ENCODE measurements at regions not wholly inside any gene's neighbourhood (a gene's known extent, or its start where the extent isn't known, plus 50 kb on each side); places are given as distances from the start of the nearest gene placed in this dataset.

GRCh38 chr14:65794674-65795279 is 382.2 kb downstream of the FUT8 start:
- Histone ChIP-seq H3K27ac (ENCODE audit: low read depth, low read length, poor library complexity, severe bottlenecking) (no peak overlapping the region), H3K27me3 (replicated peaks; ENCODE audit: insufficient read depth, low read depth, low read length, poor library complexity) (no peaks in the 10 kb centered on the region), H3K4me3 (ENCODE audit: low read depth, low read length, poor library complexity, severe bottlenecking) (no peak overlapping the region), H3K36me3 (ENCODE audit: insufficient read depth, low read length, poor library complexity, severe bottlenecking) (no peaks in the 10 kb centered on the region), H3K9me3 (ENCODE audit: low read depth, low read length, poor library complexity, severe bottlenecking) (no peaks in the 10 kb centered on the region), H3K4me1 (ENCODE audit: insufficient read depth, low read length, poor library complexity, severe bottlenecking) (peaks cover 8% of the 10 kb centered on the region)
- TF ChIP-seq EZH2 (IDR thresholded peaks at IDR 0.05; ENCODE audit: borderline replicate concordance, low read depth, low read length, poor library complexity, severe bottlenecking) (no peak), CTCF (conservative IDR thresholded peaks at IDR 0.05; ENCODE audit: low read depth, low read length) (no peak)
- intact Hi-C loops (cut with micrococcal nuclease; ENCODE audit: unreplicated experiment), result no loop called here
- DNase-seq (ENCODE audit: low spot score), result no peak
- BruUV-seq (replicated peaks), result no TSS peak
- ChIA-PET POLR2A (ENCODE audit: low non-redundant PET) (no interaction called here), CTCF (no interaction called here)

GRCh38 chr14:65798216-65798615 is 385.7 kb downstream of the FUT8 start:
- intact Hi-C loops (cut with micrococcal nuclease; ENCODE audit: unreplicated experiment), result no loop called here
- BruUV-seq (replicated peaks), result no TSS peak
- DNase-seq (ENCODE audit: low spot score), result no peak
- no peaks in the 10 kb centered on the region for H3K27me3 ChIP-seq (replicated peaks; ENCODE audit: insufficient read depth, low read depth, low read length, poor library complexity)
- CTCF ChIA-PET, result no interaction called here
- no peak overlapping the region for H3K4me3 ChIP-seq (ENCODE audit: low read depth, low read length, poor library complexity, severe bottlenecking)
- TF ChIP-seq EZH2 (IDR thresholded peaks at IDR 0.05; ENCODE audit: borderline replicate concordance, low read depth, low read length, poor library complexity, severe bottlenecking), result no peak
- TF ChIP-seq CTCF (conservative IDR thresholded peaks at IDR 0.05; ENCODE audit: low read depth, low read length), result no peak
- no peaks in the 10 kb centered on the region for H3K9me3 ChIP-seq (ENCODE audit: low read depth, low read length, poor library complexity, severe bottlenecking)
- H3K4me1 ChIP-seq (ENCODE audit: insufficient read depth, low read length, poor library complexity, severe bottlenecking), result no peaks in the 10 kb centered on the region
- no peak overlapping the region for H3K27ac ChIP-seq (ENCODE audit: low read depth, low read length, poor library complexity, severe bottlenecking)
- POLR2A ChIA-PET (ENCODE audit: low non-redundant PET), result interaction anchor here (0.9 kb wide), 1 partner anchor 66 kb away, joined by 3 read pairs; no protein-coding TSS in a partner anchor
- H3K36me3 ChIP-seq (ENCODE audit: insufficient read depth, low read length, poor library complexity, severe bottlenecking), result no peaks in the 10 kb centered on the region

GRCh38 chr14:65800694-65801093 is 388.2 kb downstream of the FUT8 start:
- Histone ChIP-seq H3K27me3 (replicated peaks; ENCODE audit: insufficient read depth, low read depth, low read length, poor library complexity) (no peaks in the 10 kb centered on the region), H3K4me3 (ENCODE audit: low read depth, low read length, poor library complexity, severe bottlenecking) (no peak overlapping the region), H3K9me3 (ENCODE audit: low read depth, low read length, poor library complexity, severe bottlenecking) (no peaks in the 10 kb centered on the region), H3K4me1 (ENCODE audit: insufficient read depth, low read length, poor library complexity, severe bottlenecking) (no peaks in the 10 kb centered on the region), H3K27ac (ENCODE audit: low read depth, low read length, poor library complexity, severe bottlenecking) (no peak overlapping the region), H3K36me3 (ENCODE audit: insufficient read depth, low read length, poor library complexity, severe bottlenecking) (no peaks in the 10 kb centered on the region)
- no TSS peak for BruUV-seq (replicated peaks)
- DNase-seq (ENCODE audit: low spot score), result no peak
- TF ChIP-seq CTCF (conservative IDR thresholded peaks at IDR 0.05; ENCODE audit: low read depth, low read length) (no peak), EZH2 (IDR thresholded peaks at IDR 0.05; ENCODE audit: borderline replicate concordance, low read depth, low read length, poor library complexity, severe bottlenecking) (no peak)
- CTCF ChIA-PET, result no interaction called here
- intact Hi-C loops (cut with micrococcal nuclease; ENCODE audit: unreplicated experiment), result no loop called here
- POLR2A ChIA-PET (ENCODE audit: low non-redundant PET), result no interaction called here
